Activated CD4-positive, alpha-beta T cell treated with anti-CD3 and anti-CD28 coated beads, Interleukin-2, amount 50 U/mL, for 16 hours (primary cell): ENCODE measurements at regions not wholly inside any gene's neighbourhood (a gene's known extent, or its start where the extent isn't known, plus 50 kb on each side); places are given as distances from the start of the nearest gene placed in this dataset.

ENCODE experiments used
- DNase-seq: peaks from one replicate; pipeline ENCODE4 v3.0.0-alpha.2; 2020

- DNase-seq: no peak
These were observed 207.9 kb upstream of the COL8A1 start for GRCh38 chr3:99430348-99431134.

- DNase-seq: no peak
These were observed 208.9 kb upstream of the COL8A1 start for GRCh38 chr3:99429502-99429901.

- no peak for DNase-seq
These were observed 212.5 kb upstream of the COL8A1 start for GRCh38 chr3:99425930-99426329.

GRCh38 chr3:99419116-99419515 lies 219.3 kb upstream of the COL8A1 start:
- DNase-seq: no peak

GRCh38 chr3:99418709-99419108 lies 219.7 kb upstream of the COL8A1 start:
- DNase-seq: no peak

- no peak for DNase-seq
These were observed 220.2 kb upstream of the COL8A1 start for GRCh38 chr3:99418209-99418635.

GRCh38 chr3:99413504-99413903 lies 224.9 kb upstream of the COL8A1 start:
- no peak for DNase-seq

GRCh38 chr3:99410789-99411311 lies 227.5 kb upstream of the COL8A1 start:
- DNase-seq: no peak

GRCh38 chr3:99409961-99410360 lies 228.4 kb upstream of the COL8A1 start:
- DNase-seq: no peak

GRCh38 chr3:99407257-99407656 lies 231.1 kb upstream of the COL8A1 start:
- no peak for DNase-seq

GRCh38 chr3:99402755-99403154 lies 235.6 kb upstream of the COL8A1 start:
- no peak for DNase-seq

- DNase-seq: no peak
These were observed 238.0 kb upstream of the COL8A1 start for GRCh38 chr3:99400352-99400751.

GRCh38 chr3:99396651-99397275 lies 241.6 kb upstream of the COL8A1 start:
- no peak for DNase-seq

GRCh38 chr3:99394831-99395778 lies 243.3 kb upstream of the COL8A1 start:
- DNase-seq: no peak

GRCh38 chr3:99393961-99394360 lies 244.4 kb upstream of the COL8A1 start:
- DNase-seq: no peak

- no peak for DNase-seq
These were observed 249.6 kb upstream of the COL8A1 start for GRCh38 chr3:99388780-99389179.

GRCh38 chr3:99384596-99384995 lies 253.8 kb upstream of the COL8A1 start:
- no peak for DNase-seq

- no peak for DNase-seq
These were observed 261.5 kb upstream of the COL8A1 start for GRCh38 chr3:99376926-99377325.

- no peak for DNase-seq
These were observed 264.6 kb upstream of the COL8A1 start for GRCh38 chr3:99373846-99374210.

GRCh38 chr3:99373088-99373845 lies 265.1 kb upstream of the COL8A1 start:
- DNase-seq: no peak

- DNase-seq: no peak
These were observed 271.5 kb upstream of the COL8A1 start for GRCh38 chr3:99366663-99367429.

- DNase-seq: no peak
These were observed 272.4 kb upstream of the COL8A1 start for GRCh38 chr3:99365979-99366378.
